Fibroblast of upper back skin (primary cell): ENCODE measurements at regions not wholly inside any gene's neighbourhood (a gene's known extent, or its start where the extent isn't known, plus 50 kb on each side); places are given as distances from the start of the nearest gene placed in this dataset.
"Not testable (repeated sequence)": the region's sequence is repeated elsewhere in the genome, so short reads cannot be mapped to it uniquely, and the experiment has no call there.

ENCODE experiments used
- DNase-seq: peaks from one replicate; pipeline ENCODE4 v3.0.0-alpha.2; 2013

DNA sequence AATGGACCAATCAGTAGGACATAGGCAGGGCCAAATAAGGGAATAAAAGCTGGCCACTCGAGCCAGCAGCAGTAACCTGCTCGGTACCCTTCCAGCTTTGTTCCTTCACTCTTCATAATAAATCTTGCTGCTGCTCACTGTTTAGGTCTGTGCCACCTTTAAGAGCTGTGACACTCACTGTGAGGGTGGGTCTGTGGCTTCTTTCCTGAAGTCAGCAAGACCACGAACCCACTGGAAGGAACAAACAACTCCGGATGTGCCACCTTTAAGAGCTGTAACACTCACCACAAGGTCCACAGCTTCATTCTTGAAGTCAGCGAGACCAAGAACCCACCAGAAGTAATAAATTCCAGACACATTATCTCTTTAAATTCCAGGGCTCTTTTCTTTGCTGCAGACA, 1922.3 kb upstream of the PCDH20 start:
- no peak for DNase-seq

DNA sequence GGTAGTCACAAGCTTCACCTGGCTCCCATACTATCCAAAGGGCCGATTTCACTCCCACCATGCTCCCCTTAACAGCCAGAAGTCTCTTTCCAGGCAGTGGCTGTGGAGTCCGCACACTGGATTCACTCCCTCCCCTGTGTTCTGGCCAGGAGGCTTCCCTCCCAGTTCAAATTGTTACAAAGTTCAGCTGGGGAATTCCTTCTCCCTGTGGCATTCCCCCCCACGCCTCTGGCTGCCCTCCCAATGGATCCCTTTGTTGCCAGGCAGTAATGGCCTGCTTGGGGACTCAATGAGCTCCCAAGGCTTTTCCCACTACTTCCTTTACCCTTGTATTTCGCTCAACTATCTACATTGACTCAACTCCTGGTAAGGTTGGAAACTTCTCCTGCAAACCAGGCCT, 1921.4 kb upstream of the PCDH20 start:
- DNase-seq = no peak

- no peak for DNase-seq
These were observed 1920.9 kb upstream of the PCDH20 start for GRCh38 chr13:63336549-63336948.

- no peak for DNase-seq
These were observed 1911.9 kb upstream of the PCDH20 start for GRCh38 chr13:63327584-63327983.

GRCh38 chr13:63323441-63323840, 1907.8 kb upstream of the PCDH20 start:
- no peak for DNase-seq

DNA sequence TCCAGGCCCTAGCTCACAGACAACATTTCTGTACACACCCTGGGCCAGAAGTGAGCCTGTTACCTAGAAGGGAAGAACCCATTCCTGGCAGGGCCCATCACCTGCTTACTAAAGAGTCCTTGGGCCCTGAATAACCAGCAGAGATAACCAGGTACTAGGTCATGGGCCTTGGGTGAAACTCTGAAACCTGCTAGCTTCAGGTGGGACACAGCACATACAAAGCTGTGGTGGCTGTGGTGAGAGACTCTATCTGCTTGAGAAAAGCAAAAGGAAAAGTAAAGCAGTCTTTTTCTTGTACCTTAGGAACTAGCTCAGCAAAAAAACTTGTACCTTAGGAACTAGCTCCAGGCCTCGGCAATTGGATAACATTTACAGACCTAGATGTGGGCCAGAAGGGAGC, 1895.9 kb upstream of the PCDH20 start:
- no peak for DNase-seq

DNA sequence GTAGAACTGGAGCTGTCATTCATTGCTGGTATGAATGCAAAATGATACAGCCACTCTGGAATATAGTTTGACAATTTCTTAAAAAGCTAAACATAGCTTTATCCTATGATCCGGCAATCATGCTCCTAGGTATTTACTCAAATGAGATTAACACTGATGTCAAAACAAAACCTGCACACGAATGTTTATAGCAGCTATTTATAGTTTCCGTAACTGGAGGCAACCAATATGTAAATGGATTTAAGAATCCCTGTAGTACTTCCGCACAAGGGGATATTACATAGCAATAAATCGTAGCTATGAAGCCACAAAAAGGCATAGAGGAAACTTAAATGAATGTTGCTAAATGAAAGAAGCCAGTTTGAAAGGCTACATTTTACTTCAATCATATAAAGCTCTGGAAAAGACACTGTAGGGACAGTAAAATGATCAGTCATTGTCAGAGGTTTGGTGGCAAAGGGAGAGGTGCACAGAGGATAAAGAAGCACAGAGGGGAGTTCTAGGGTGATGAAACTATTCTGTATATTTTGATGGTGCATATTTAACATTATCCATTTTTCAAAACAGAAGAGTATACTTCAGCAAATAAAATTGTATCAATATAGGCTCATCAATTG, 1893.0 kb upstream of the PCDH20 start:
- no peak for DNase-seq

DNA sequence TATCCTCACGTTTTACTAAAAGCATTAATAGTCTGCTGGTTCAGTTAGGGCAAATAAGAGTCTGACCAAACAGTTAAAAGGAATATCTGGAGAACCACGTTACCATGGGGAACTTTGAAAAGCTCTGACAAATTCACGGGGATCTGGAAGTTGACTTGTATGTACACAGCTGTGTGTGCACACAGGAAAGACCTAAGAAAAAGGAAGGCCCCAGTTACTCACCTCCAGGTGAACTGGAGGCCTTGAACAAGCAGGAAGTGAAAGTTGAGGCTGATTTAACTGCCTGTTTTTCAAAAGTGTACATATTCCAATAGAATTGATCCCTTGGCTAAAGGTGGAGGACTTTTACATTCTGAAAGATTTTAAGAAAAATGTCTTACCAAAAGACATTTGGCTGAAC, 1891.6 kb upstream of the PCDH20 start:
- no peak for DNase-seq

DNA sequence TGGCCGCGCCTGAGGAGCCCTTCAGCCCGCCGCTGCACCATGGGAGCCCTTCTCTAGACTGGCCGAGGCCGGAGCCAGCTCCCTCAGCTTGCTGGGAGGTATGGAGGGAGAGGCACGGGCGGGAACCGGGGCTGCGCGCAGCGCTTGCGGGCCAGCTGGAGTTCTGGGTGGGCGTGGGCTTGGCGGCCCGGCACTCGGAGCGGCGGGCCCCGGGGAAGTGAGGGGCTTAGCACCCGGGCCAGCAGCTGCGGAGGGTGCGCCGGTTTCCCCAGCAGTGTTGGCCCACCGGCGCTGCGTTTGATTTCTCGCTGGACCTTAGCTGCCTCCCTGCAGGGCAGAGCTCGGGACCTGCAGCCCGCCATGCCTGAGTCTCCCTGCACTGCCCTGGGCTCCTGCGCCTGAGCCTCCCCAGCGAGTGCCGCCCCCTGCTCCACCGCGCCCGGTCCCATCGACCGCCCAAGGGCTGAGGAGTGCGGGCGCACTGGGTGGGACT, 1890.0 kb upstream of the PCDH20 start:
- no peak for DNase-seq

DNA sequence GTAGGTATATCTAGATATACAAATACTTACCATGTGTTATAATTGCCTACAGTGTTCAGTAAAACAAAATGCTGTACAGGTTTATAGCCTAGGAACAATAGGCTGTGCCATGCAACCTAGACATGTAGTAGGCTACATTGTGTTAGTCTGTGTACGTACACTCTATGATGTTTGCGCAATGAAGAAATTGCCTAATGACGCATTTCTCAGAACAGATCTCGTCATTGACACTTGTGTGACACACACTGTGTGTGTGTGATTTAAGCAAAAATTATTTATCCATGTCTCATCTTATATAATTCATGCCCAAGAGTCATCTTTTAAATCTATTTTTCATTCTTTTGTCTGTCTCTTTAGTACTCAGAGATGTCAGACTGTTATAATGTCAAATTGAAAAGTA, 1888.8 kb upstream of the PCDH20 start:
- DNase-seq = no peak

DNA sequence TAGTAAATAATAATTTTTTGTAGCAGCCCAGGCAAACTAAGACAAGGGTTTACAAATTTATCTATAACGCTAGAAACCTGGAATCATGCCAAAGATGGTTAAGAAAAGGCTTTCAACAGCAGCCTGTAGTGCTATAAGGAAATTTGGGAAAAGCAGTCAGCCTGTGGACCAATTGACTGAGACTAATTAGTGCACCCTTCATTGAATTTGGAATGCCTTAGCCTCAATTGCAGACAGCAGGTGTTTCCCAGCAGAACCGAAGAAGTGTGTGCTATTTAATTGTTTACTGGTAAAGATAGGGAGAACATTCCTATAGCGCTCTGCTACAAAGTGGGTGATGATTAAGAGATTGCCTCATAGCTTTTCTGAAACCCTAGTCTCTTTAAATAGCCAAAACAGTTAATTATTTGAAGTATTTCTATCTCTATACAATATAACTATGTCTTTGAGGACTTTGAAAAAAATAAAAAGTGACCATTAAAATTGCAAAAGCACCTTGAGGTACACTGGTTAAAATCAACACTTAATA, 1884.3 kb upstream of the PCDH20 start:
- no peak for DNase-seq

GRCh38 chr13:63297163-63297562, 1881.5 kb upstream of the PCDH20 start:
- DNase-seq = no peak

DNA sequence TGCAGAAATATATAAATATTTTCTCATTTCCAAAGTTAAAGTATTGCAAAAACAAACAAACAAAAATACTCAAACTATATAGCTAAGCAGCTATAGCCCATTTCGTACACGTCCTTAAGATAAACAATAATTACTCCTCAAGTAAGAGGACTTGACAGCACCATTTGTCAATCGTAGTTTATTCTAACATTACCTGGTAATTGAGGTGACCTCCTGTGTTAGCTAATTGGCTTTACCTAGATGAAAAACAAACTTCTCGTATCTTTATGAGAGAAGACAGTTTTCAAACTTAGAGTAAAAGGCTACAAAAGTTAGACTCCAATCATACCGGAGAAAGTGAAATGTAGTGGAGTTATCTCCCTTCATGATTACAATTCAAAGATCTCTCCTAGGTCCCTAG, 1876.1 kb upstream of the PCDH20 start:
- DNase-seq = no peak

GRCh38 chr13:63288576-63288975, 1872.9 kb upstream of the PCDH20 start:
- DNase-seq = peak; percentile 66

GRCh38 chr13:63287926-63288325, 1872.3 kb upstream of the PCDH20 start:
- DNase-seq = peak; percentile 2

DNA sequence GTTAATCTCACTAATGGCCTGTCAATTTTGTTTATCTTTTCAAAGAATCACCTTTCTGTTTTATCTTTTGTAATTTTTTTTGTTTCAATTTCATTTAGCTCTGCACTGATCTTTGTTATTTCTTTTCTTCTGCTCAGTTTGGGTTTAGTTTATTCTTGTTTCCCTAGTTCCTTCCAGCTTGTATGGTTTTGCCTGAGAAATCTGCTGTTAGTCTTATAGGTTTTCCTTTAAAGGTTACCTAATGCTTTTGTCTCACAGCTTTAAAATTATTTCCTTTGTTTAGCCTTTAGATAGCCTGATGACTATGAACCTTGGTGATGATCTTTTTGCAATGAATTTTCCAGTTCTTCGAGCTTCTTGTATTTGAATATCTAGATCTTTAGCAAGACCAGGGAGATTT, 1869.8 kb upstream of the PCDH20 start:
- DNase-seq = no peak

GRCh38 chr13:63279136-63279535, 1863.5 kb upstream of the PCDH20 start:
- DNase-seq = no peak

GRCh38 chr13:63274772-63275171, 1859.1 kb upstream of the PCDH20 start:
- DNase-seq = no peak

DNA sequence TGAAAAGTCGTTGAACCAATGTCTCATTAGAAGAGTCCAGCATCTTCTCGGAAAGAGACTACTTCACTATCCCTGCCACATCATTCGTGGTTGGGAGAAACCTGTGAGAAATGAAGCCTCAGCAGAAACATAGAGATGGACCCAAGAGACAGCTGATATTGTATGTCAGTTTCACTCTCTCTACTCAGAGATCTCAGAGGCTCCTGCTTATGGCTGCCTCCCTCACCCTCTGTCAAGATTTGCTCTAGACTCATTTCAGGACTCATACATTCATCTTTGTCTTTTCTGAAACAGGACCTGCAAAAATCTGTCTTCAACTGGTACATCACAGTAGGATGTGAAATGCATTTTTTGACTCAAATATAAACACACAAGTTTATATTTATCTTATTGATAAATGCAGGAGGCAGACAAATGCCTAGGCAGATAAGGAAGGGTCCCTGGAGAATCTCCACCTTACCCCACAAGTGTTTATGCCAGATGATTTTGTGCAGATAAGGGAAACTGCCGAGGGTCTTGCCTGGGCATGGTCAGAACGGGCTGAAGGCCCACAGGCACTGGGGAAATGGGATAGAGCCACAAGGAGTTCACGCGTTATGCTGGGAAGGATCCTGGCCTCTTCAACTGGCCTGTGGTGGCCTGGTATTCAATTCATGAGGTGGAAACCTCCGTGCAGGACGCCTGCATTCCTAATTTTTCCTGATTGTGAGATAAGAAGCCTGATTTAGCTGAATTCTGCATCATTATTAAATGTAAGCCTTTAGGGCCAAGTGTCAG, 1834.0 kb upstream of the PCDH20 start:
- DNase-seq = no peak

- DNase-seq = not testable (repeated sequence)
These were observed 1821.2 kb upstream of the PCDH20 start for GRCh38 chr13:63236667-63237396.

DNA sequence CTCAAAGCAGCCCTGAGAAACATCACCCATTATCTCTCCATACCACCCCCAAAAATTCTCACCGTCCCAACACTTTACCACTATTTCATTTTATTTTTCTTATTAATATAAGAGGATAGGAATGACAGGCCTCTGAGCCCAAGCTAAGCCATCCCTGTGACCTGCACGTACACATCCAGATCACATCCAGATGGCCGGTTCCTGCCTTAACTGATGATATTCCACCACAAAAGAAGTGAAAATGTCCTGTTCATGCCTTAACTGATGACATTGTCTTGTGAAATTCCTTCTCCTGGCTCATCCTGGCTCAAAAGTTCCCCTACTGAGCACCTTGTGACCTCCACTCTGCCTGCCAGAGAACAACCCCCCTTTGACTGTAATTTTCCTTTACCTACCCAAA, 1802.9 kb upstream of the PCDH20 start:
- not testable (repeated sequence) for DNase-seq

DNA sequence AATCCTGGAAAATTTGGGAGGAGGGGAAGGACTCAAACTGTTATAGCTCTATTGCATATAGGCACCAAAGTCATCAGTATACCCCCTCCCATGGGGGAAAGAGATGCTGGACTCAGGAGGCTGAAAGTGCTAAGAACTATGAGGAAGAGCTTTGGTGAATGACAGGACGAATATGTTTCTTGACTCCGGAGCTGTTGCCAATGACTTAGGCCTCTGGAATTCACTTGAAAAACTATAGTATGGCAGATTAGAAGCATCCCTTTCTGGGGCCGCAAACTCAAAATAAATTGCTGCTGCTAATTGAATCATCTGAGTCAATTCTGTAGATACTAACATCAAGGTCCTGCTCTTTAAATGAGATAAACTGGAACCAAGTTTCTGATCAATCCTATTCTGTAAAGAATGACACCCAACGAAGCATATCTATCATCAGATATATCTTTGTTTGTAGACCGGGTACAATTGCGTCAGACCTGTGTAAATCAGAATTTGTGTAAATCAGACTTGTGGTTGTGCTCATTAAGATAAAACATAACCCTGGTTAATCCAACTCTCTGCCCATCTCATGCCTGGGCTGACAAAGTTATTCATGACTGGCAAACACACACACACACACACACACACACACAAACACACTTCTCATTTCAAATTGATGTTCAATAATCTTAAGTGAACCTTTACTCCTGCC, 1793.8 kb upstream of the PCDH20 start:
- peak; percentile 70 for DNase-seq

GRCh38 chr13:63208826-63209225, 1793.2 kb upstream of the PCDH20 start:
- peak; percentile 66 for DNase-seq
